ENCODE measurements at regions not wholly inside any gene's neighbourhood (a gene's known extent, or its start where the extent isn't known, plus 50 kb on each side); places are given as distances from the start of the nearest gene placed in this dataset.

DNA sequence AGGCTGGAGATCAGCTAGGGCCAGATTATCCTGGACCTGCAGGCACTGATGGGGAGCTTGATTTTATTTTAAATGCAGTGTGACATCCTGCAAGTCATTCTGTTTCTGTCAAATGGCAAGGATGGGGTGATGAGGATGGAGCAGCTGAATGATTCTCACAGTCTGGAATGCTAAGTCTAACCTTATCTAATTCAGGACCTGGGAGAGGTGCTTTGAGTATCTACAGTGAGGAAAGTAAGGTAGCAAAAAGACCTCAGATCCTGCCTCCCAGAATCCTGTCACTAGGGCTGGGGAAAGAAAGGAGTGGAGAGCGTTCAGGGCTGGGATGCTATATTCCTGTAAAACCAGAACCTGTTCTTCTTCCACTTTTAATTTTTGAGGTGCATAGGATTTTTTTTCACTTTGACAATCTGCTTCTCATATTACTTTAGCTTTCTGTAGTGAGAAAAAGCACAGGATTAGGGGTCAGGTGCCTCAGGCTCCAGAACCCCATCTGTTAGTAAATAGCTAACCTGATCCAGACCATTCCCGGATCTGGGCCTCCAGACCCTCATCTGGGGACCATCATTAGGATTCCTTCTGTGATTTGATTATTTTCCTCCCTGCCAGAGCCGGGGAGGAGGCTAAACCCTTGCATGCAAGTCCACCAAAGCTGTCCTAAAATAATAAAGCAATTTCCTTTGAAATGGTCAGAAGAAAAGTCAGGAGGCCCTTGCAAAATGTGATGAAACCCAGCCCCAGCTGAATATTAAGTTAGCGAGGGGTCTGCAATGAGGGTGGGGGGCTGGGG lies 54.7 kb downstream of the ASCL1 start:
- no peak for DNase-seq

DNA sequence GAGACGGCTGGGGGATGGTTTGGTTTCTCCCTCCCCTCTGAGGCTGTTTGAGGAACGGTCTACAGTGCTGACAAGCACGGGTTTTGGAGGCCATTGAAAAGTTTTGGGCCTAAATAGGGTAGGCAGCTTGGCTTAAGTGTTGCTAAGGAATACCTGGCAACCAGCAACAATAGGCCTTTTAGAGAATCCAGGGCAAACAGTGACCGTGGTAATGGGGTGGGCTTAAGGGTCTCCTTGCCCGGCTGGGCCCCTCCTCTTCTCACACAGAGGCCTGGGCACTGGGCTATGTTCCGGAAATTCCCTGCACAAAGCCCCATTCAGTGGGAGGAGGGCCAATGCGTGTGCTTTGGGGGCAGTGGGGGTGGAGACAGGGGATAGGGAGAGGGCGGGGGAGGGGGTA lies 55.4 kb downstream of the ASCL1 start:
- no peak for DNase-seq

DNA sequence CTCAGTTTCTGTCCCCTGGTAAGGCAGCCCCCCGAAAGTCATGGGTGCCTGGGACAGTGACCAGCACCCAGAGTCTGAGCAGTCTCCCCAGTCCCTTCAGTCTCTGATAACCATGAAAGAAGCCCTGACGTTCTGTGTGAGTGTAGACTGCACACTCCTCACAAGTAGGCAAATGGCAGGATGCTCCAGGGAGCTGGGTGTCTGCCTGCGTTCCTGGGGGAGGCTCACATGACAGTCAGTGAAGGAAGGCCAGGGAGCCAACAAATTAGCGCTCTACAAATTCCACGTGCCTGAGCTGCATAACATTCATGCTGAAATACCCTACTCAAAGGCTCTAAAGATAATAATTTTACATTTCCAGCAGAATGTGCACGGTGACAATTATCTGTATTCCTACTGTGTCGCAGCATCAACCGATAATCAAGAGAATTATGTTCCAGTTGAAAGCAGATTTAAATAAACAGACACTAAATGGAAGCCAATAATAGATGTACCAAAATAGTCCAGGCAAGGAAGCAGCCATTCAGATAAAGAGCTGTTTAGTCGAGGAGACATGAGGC lies 56.3 kb downstream of the ASCL1 start:
- peak; percentile 53 to 81 for DNase-seq

DNA sequence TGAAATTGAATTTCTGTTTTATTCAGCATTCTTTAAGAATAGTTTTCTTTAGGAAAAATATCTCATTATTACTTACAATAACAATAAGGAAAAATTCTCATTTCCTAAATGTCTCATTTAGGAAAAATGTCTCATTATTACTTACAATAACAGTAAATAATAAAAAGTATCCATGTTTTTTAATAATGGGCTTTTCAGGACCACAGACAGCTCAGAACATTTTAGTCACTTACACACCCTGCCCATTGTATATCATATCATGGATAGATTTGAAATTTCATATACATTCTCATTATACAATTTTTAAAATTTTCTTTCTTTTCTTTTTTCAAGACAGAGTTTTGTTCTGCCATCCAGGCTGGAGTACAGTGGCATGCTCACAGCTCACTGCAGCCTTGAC lies 58.9 kb downstream of the ASCL1 start:
- no peak for DNase-seq

DNA sequence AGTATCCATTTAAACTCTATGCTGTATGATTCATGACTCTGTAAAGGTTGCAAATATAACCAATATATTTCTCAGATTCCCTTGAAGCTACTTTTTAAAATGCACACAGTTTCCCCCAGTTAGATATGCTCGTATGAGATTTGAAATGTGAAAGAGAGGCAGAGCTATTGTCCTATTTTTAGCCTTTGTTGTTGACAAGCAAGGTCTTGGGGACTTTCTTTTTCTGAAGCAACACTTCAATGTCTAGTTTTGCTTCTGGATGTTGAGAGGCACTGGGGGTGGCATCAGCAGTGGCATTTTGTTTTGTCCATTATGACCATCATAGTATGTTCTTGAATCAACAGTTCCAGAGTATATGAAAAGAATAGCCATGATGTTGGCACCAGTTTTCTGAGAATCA lies 63.4 kb downstream of the ASCL1 start:
- DNase-seq: no peak

DNA sequence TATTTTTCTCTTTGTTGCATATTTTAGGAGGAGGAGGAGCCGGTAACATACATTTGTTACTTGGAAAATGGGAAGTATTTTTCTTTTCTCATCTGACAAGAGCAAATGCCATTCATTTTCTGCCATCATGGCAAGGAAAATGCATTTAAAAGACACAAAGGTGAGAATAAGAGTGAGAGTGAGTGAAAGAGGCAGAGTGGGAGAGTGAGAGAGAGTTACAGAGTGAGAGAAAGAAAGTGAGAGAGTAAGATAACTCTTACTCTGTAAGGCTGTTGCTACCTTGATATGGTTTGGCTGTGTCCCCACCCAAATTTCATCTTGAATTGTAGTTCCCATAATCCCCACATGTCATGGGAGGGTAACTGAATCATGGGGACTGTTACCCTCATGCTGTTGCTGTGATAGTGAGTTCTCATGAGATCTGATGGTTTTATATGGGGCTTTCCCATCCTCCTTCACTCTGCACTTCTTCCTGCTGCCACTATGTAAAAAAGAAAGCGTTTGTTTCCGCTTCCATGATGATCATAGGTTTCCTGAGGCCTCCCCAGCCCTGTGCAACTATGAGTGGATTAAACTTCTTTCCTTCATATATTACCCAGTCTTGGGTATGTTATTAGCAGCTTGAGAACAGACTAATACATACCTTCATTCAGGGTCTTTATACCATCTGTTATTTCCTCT lies 64.2 kb downstream of the ASCL1 start:
- DNase-seq: no peak

DNA sequence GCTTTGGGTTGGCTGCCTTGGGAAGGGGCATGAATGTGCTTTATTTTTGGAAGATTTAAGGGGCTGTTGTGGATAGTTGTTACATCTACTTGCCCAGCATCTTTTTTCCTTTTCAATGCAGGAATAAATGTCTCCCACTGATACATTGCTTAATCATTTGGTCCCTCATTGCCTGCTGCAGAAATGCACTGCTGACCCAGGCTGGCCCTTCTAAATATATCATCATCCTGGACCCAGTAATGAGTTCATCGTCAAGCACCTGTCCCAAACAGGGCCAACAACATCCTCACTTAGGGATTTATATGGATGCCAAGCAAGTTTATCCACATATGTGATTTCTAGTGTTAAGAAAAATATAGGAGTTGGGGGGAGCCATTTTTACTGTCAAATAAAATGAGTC lies 67.2 kb downstream of the ASCL1 start:
- no peak for DNase-seq

DNA sequence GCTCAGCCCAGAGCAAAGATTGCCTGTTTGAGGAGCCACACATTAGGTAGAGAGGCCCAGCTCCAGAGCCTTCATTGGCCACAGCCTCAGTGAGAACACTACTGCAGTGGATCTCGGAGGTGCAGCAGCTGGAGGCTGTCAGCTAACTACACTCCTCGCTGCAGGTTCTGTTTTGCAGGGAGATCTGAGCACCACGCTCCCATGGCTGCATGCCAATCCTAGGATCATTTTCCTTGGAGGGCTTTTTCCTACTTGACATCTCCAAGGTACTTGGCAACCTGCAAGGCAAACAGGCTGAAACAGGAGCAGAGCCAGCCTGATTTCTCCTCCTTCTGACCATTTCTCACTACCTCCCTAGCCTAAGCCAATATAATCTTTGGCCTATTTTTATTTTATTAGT lies 69.2 kb downstream of the ASCL1 start:
- peak; percentile 46 to 79 for DNase-seq

DNA sequence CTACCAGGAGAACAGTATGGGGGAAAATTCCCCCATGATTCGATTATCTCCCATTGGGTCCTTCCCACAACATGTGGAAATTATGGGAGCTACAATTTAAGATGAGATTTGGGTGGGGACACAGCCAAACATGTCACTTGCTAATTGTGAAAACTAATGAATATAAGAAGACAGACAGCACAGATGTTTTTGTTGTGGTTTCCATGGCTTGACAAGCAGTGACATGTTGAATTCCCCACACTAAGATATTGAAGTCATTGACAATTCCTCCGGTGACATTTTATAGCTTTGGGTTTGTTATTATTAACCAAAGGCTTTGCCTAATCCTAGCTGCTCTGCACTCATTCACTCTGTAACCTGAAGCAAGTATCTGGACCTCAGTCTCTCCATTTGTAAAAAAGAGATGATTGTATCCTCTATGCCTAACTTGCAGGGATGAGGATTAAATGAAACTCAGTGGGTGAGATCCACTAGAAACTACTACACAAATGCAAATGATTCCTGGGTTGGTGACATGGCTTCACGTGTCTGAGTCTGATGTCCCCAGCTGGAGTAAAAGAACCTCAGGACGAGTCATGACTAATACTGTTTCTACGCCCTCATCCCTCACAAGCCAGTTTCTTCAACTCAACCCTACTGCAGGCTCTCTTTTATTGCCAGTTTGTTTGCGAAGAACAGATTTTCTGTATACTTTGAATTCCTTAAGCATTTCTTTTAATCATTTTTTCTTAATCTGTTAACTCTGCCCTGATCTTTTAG lies 71.6 kb downstream of the ASCL1 start:
- no peak for DNase-seq

DNA sequence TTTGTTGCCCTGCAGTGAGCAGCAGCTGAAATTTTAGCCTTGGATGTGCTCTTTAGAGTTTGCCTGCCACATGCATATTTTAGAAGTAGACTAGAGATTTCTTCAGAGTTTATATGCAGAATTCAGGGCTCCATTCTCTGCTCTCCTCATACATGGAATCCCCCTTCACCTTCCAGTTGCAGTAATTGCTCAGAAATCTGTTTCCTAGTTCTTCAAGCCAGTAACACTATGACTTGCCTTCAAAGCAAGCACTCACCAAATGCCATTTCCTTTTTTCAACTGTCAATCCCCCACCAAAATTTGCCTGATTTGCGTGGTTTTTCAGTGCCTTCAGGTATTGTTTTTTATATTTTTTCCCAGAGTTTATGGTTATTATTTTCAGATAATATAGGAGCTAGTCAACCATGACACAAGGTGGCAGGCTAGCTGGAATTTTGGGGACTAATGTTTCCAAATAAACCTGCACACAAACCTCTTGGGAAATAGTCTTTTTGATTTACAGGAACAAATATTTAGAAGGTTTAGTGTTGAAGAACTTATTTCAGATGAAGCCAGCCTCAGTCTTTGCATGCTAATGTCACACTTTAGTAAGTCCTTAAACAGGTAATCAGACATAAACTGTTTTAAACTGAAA lies 79.2 kb downstream of the ASCL1 start:
- DNase-seq: no peak

DNA sequence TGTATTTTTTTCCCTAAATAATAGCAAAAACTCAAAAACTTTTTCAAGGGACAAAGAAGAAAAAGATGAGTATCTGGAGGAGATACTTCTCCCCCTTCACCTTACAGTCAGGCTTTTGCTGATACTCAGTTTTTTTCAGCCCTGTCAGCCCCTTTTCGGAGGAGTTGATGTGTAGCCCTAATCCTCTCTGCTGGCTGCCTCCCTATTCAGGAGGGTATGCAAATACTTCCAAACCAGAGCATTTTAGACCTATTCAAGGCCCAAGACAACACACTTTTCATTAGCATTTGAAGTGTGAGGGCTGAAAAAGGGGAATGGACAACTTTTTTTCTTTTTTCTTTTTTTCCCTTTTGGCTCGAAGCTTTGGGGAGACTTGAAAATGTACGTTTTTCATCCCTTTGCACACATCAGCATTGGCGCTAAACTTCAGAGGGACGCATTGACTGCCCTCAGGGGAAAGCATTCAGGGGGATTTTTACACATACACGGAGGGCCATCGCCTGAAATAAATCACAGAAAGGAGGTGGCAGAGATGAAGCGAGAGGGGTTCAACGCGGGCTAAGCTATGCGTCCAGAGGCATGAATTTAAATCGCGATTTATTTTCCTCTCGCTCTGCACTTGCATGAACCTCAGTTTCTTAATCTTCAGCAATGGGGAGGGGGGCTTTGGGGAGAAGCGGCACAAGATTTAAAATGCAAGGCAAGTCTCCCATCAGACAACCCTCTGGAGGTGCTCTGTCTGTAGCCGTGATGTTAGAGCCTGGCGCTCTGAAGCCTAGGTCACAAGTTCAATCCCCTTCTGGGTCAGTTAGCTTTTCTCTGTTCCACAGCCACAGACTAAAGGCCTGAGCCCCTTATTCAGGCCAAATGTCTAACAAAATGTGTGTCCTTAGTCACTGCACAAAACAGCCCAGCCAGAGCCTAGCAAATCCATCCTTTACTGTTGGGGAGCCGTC lies 86.3 kb downstream of the ASCL1 start:
- no peak for DNase-seq

DNA sequence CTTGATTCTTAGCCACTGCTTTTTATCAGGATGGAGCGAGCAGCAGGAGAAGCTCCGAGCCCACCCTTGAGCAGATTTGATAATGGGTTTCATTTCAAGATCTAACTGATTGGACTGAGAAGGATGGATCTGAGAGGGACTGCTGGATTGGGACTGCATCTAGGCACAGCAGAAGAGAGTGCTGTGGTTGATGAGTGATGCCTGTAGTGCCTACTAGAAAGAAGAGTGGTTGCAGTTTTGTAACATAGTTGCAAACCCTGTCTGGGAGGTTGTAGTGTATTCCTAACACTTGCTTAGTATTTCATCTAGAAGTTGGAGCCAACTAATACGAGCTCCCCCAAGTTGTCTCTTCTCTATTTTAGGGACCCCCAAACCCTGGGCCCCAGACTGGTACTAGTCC lies 88.7 kb downstream of the ASCL1 start:
- DNase-seq: no peak

DNA sequence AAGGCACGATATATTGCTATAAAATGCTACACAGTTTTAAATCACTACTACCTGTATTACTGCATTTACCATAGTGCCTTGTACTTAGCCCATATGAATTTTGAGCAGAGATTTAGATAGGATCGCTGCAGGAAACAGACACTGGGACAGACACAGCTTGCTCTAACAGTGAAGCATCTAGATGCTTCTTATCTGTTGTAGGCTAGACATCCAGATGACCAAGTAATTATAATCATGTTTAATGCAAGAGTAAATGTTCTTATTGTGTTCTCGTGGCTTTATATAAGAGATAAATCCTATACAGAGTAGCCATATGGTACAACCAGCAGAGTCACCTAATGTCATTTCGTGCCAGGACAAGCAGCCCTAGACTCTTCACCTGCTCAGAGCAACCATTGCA lies 92.8 kb downstream of the ASCL1 start:
- no peak for DNase-seq

DNA sequence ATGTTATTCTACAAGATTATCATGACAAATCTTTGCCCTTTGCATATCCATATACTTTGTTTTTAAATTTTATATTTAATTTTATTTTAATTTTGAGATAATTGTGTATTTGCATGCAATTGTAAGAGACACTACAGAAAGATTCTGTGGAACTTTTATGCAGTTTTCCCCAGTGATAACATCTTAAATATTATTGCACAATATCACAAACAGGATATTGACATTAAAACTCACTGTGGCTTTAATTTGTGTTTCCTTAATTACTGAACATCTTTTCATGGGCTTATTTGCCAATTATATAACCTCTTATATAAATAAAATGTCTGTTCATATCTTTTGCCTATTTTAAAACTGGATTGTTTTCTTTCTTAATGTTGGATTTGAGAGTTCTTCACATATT lies 95.6 kb downstream of the ASCL1 start:
- DNase-seq: no peak

DNA sequence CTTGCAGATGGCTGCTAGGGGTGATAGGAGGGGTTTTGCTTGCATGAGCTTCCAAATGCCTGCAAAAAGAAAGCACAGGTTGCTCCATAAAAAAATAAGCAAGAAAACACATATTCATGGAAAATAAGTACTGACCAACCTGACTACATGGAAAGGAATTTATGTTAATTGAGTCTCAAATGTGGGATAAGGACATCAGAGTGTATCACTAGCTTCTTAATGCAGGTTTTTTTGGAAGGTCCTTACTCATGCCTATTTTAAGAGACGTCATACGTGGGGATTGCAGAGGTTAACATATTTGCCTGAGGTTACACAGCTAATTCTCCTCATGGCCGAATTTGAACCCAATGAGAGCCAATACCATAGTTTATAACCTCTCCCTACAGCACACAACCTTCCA lies 116.2 kb downstream of the ASCL1 start:
- DNase-seq: no peak

DNA sequence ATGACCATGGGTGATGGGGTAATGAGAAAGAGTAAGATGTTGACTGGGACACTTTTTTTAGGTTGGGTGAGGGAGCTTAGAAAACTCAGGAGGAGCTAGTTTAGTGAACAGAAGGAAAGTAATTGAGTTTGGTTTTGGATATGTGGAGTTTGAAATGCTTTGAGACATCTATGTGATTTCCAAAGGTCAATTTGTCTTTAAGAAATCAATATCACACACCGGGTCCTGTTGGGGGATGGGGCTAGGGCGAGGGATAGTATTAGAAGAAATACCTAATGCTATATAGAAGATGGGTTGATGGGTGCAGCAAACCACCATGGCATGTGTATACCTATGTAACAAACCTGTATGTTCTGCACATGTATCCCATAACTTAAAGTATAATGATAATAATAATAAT lies 118.4 kb downstream of the ASCL1 start:
- DNase-seq: no peak

DNA sequence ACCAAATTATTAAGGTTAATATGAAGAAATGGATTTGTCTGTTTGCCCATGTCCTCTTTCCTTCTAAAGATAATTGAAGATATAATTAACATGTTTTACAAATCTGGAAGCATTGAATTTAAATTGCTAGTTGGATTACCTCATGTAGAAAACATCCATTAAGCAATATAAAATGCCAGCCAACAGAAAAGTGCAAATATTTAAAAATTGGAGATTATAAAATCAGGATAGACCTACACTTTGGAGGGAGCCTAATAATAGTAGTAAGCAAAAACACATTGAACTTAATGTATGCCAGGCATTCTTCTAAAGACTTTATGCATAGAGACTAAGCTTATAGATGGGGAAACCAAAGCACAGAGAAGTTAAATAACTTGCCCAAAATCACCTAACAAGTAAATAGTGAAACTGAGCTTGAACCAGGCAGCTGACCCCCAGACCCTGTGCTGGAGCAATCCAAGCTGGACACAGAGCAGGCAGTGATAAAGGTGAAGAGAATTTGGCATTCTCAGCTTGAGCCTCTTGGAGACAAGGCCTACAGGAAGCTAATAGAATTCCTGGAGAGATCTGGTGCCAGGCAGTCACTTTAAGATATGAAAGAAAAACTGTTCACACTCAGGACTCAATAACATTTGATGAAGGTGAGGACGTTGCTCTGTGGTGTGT lies 119.8 kb downstream of the ASCL1 start:
- DNase-seq: no peak

DNA sequence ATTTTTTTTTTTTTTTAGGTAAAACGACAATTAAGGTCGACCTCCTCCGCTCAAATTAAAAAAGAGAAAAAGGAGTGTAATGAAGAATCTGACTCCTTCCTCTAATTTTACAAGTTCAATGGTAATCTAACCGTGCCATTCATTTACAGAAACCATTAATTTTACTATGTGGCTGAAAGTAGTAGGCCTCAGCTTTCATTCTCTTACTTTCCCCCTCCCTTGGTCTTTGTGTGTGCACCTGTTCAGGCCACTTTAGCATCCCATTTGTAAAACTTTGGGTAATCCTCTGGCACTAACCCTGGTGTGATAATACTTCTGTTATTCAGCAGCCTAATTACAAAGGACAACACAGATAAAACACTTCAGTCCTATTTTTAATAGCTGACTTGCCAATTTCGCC lies 128.1 kb downstream of the ASCL1 start:
- DNase-seq: peak; percentile 24 to 69

DNA sequence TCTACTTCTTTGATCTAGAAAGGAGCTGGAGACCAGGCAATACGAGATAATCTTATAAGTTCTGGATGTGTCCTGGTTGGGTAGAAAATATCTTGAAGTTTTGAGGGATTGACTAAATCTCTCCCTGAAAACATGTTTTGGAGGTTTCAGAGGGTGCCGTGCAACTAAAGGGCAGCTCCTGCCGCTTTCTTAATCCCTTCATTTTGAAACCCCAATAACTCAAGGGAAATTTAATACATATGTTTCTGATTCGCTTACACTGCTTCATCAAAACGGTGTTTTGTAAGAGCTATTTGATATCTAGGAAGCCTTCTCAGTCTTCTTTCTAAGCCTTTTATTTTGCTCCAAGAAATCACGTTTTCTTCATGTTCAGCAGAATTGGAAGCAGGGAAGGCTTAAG lies 129.0 kb downstream of the ASCL1 start:
- no peak for DNase-seq

DNA sequence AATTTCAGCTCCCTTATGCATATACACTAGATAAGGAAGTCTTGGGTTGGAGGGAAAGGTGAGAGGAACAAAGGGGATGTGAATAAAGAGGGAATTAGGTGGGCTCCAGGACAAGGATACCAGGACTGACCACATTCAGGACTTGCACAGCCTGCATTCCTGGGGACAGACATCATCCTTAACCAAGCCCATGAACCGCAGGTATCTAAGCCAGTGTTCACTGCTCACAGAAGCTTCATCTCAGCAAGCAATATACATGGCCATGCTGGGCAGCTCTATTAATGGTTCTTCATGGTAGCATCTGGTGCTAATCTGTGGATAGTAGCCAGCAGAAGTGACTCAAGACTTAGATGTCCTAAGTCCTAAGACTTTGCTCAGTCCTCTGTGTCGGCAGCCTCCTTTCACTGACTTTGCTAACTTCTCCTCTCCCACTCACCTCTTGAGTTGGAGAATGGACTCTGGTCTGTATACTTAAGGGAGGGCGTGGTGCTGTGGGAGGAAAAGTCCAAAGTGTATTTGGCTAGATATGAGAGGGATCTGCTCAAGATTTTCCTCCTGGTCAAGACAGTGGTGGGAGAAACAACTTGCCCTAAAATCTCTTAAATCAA lies 136.1 kb downstream of the ASCL1 start:
- DNase-seq: no peak

DNA sequence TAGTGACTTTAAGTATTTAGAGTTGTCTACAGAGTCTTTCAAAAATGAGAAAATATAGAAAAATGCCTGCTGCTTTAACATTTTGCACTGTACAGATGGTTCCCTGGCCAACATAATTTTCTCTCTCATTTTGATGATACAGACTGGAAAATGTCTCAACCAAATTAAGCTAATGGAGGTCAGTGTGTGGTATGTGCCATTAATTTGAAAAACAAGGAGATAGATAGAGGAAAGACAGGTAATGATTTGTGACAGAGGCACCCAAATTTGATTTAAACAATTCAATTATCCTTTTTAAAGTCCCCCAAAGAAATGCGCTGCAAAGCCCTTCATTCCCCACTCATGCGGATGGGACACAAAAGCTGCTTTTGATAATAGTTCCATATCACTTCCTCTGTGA lies 140.0 kb downstream of the ASCL1 start:
- no peak for DNase-seq

Measured in NCI-H2081 (cell line).